GM21447 (cell line): ENCODE measurements at regions not wholly inside any gene's neighbourhood (a gene's known extent, or its start where the extent isn't known, plus 50 kb on each side); places are given as distances from the start of the nearest gene placed in this dataset.

Experiments used
- ATAC-seq: cut with Tn5 transposase; IDR thresholded peaks from one replicate; pipeline ENCODE4 v1.9.1; 2021; ENCODE audit not compliant: unreplicated experiment

DNA sequence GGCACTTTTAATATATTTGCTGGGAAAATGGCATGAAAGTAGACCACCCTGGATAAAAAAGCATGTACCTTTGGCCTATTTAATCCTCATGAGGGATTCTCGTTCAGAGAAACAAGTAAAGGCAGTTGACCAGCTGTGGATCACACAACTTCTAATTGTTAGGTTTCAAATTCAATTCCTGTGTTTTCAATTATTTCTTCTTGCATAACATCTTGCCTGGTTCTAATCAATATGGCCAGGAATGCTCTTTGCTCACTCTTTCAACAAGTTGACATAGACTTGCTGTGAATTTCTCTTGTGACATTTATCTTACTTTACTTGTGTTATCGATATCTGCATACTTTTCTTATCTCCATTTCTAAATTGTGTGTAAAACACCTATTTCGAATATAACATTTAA, 211.8 kb downstream of the SLC7A11 start:
- no peak for ATAC-seq

- ATAC-seq = no peak
These were observed 213.2 kb downstream of the SLC7A11 start for GRCh38 chr4:138028923-138029322.

- ATAC-seq = no peak
These were observed 220.9 kb downstream of the SLC7A11 start for GRCh38 chr4:138021139-138021830.

DNA sequence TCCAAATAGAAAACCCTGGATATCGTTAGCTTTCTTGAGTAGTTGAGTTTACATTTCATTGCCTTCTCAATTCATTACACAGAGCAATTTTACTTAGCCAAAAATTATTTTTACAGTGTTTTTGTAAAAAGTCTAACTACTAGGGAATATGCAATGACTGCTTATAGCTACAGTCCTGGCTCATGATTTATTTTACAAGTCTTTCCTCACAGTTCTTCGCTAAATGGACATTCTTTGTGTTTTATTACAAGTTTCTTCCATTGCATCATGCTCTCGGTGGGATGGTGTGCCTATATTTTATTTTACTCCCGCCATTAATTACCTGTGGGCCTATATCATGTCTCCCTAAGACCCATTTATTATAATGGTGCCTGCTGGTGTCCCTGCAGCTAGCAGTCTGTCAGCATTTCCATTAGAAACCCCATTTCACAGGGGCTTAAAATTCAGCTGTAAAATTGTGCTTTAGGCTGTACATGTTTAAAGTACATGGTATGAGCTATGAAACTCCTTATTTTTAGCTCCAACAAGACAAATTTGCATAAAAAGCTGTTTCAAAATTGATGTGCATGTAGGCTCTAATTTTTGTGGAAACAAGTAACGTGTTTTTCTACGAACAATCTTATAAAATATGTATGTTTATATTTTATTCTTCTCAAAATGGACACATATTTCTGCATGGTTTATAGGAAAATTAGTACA, 227.4 kb downstream of the SLC7A11 start:
- ATAC-seq = no peak

DNA sequence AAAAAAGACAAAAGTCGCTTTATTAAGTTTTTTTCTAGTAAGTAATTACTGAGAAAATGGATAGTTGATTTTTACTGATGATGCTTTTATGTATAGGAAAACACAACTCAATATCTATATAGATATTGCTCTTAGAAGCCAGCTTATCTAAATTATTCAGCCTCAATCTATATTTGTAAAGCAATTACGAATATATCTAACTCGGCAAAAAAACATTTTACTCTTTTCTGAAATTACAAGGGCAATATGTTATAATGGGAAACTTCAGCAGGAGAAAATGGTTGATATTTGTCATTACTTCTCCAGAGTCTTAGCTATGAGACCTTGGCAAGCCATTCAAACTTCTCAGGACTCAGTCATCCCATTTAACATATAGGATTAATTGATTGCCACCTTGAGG, 228.5 kb downstream of the SLC7A11 start:
- ATAC-seq = no peak

DNA sequence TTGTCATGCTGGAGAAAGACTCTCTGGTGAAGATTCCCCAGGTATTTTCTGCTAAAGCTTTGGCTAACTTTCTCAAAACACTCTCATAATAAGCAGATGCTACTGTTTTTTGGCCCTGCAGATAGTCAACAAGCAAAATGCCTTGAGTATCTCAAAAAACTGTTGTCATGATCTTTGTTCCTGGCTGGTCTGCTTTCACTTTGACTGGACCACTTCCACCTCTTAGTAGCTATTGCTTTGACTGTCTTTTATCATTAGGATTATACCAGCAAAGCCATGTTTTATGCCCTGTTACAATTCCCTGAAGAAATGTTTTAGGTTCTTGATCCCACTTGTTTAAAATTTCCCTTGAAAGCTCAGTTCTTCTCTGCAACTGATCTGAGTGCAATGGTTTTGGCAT, 231.5 kb downstream of the SLC7A11 start:
- ATAC-seq = no peak

DNA sequence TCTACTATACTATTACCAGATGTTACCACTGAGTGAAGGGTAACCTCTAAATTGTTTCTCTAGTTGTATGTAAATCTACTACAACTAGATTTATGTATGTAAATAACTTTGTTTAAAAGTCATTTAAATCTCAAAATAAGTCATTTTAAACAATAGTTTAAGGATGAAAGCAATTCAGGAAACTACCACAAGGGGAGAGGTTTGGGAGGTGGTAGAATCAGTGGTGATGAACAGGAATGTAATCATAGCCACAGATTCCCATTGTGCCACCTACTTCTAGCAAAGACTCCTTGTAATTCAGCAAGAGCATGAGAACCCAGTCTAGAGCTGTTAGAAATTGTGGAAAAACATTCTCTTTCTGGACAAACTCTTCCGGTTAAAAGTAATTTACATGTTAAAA, 234.6 kb downstream of the SLC7A11 start:
- no peak for ATAC-seq

- no peak for ATAC-seq
These were observed 236.7 kb downstream of the SLC7A11 start for GRCh38 chr4:138005486-138005885.

DNA sequence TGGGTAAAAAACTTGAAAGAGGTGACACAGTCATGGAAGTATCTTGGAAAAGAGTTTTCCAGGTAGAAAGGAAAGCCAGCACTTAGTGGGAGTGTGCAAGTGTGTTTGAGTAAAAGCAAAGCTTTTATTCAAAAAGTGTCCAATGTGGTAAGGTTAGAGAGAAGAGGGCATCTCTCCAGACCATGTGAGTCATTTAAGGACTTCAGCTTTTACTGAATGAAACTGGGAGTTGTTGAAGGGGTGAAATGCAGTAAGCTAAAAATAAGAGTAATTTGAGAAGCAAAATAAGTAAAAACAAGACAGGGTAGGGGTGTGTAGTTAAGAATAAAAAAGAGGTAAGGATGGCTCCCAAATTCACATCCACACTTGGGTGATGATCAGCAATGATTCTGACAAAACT, 238.9 kb downstream of the SLC7A11 start:
- ATAC-seq = peak; percentile 94

GRCh38 chr4:137998666-137999429, 243.3 kb downstream of the SLC7A11 start:
- no peak for ATAC-seq

GRCh38 chr4:137997496-137997895, 244.7 kb downstream of the SLC7A11 start:
- no peak for ATAC-seq

DNA sequence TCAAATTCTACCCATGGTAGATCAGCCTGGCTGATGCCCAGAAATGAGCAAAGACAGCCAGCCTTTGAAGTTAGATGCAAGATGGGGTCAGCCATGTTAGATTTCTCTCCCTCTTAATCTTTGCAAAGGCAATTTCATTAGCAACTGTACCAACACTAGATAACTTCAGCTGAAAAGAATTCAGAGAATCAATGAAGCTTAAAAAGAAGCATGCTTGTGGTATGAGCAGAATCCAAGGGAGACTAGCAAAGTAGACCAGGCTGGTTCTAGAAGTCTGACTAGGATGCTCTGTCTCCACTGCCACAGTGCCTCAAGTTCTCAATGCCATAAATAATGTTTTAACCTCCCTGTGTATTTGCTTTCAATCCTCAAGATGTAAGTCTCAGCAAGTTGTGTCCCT, 247.3 kb downstream of the SLC7A11 start:
- no peak for ATAC-seq

GRCh38 chr4:137993232-137993631, 248.9 kb downstream of the SLC7A11 start:
- ATAC-seq = no peak

DNA sequence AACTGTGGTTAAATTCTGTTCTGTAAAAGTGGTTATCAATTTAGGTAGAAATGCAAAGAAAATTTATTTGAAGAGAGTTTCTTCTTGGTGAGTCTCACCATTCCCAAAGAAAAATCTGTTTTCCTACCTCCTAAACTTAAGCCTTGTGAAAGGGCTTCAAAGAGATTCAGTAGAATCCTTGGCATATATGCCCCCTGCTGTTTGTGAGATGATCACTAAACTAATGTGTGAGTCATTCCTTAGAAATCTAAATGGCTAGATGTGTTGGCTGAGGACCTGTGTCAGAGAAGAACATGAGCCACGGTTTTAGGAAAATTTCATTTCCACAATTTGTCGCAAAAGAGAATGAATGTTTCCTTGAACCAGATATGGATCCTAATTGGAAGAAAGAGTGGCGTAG, 260.9 kb downstream of the SLC7A11 start:
- ATAC-seq = no peak

- no peak for ATAC-seq
These were observed 261.5 kb downstream of the SLC7A11 start for GRCh38 chr4:137980641-137981040.

- no peak for ATAC-seq
These were observed 262.2 kb downstream of the SLC7A11 start for GRCh38 chr4:137979938-137980337.

- ATAC-seq = no peak
These were observed 273.0 kb downstream of the SLC7A11 start for GRCh38 chr4:137968956-137969678.

- no peak for ATAC-seq
These were observed 274.5 kb downstream of the SLC7A11 start for GRCh38 chr4:137967480-137968190.

DNA sequence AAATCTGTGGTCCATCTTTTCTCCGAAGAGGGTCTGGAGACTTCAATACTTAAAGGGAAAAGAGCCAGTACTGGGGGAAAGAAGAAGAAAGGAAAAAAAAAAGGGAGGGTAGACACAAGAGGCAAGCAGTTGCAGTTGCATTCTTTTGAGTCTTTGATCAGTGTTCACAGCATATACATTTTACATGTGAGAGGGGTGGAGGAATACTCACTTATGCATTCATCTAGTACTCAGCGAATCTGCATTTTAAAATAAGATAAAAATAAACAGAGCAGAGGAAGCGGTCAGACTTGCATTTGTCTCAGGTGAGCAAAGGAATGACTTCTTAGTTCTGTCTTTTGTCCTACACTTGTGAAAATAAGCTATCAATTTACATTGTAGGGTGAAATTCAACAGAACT, 275.6 kb downstream of the SLC7A11 start:
- ATAC-seq = no peak

DNA sequence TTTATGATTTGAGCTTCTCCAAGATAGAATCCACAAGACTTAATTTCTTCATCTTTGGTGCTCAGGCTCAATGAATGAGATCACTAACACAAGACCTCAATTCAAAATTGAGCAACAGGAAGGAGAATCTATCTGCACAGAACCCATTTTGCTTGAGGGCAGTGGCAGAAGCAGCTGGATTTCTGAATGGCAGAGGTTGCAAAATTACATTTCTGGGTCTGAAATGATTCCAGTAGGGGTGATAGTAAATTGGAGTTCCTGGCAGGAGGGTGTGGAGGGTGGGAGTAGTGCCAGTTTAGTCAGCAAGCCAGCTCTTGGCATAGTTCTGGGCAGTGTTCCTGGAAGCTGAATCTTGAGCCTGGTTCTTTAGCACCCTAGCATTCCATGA, 281.1 kb downstream of the SLC7A11 start:
- ATAC-seq = no peak
